PC-9 (cell line): ENCODE measurements at regions not wholly inside any gene's neighbourhood (a gene's known extent, or its start where the extent isn't known, plus 50 kb on each side); places are given as distances from the start of the nearest gene placed in this dataset.

Source experiments
- CTCF ChIP-seq: fragments of 200-600 bp; sonication (generic); conservative IDR thresholded peaks from 2 replicates; pipeline ENCODE4 v1.6.1; 2017; ENCODE audit warnings: mixed run types, antibody characterized with exemption, mild to moderate bottlenecking, moderate library complexity
- EZH2 ChIP-seq: fragments of 200-600 bp; sonication (generic); IDR thresholded peaks from 2 replicates; pipeline ENCODE4 v1.8.0; 2017; ENCODE audit warnings: antibody characterized with exemption, low read depth

- no peak for TF ChIP-seq CTCF
- no peak for TF ChIP-seq EZH2
These were observed 186.0 kb upstream of the ADRA1B start for GRCh38 chr5:159730285-159730684.
